ENCODE measurements at regions not wholly inside any gene's neighbourhood (a gene's known extent, or its start where the extent isn't known, plus 50 kb on each side); places are given as distances from the start of the nearest gene placed in this dataset.

GRCh38 chr2:15745350-15745749 lies 153.7 kb downstream of the DDX1 start:
- TF ChIP-seq CTCF (IDR thresholded peaks at IDR 0.05): no peak
- TF ChIP-seq POLR2A (IDR thresholded peaks at IDR 0.05): no peak
- no peak for TF ChIP-seq POLR2AphosphoS5 (IDR thresholded peaks at IDR 0.05)
- no peak for TF ChIP-seq EP300 (IDR thresholded peaks at IDR 0.05)
